HG02623 (cell line): ENCODE measurements at regions not wholly inside any gene's neighbourhood (a gene's known extent, or its start where the extent isn't known, plus 50 kb on each side); places are given as distances from the start of the nearest gene placed in this dataset.

Source experiments
- ATAC-seq: cut with Tn5 transposase; IDR thresholded peaks from one replicate; pipeline ENCODE4 v1.9.1; 2021; ENCODE audit warnings: moderate library complexity; ENCODE audit not compliant: unreplicated experiment

GRCh38 chr3:135898774-135899173 is 66.8 kb upstream of the PPP2R3A start:
- no peak for ATAC-seq

- ATAC-seq, result no peak
Measured at GRCh38 chr3:135905058-135905724, 60.3 kb upstream of the PPP2R3A start.

DNA sequence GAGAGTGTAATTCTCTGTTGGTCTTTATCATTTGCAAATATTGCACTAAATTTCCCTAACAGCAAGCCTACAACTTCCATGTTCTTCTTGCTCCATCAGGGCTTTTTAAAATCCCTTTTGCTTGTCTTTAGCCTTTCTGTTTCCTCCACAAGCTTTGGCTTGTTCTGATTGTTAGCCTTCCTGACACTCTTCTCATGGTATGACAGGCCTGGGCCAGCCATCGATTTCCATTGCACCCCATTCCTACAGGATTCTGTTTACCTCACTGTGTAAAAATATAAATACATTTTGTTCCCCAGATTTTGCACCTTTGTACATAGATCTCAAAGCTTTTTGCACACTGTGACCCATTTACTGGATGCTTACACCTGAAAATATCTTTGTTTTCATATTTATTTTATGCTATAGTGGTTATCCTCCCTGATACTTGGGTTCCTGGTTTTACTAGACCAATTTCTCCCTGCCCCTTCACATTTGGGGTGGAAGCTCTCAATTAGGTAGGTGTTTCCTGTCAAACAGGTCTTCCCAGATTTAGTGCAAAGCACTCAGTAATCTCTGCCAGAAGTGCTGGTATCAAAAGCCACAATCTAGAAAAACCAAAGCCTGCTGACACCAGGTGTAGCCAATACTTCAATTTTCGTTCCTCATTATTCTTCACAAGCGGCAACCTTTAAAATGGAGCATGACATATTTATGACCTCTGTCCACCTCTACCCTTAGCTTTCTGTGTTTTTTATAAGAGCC is 57.9 kb upstream of the PPP2R3A start:
- no peak for ATAC-seq

GRCh38 chr3:135908225-135908624 is 57.3 kb upstream of the PPP2R3A start:
- ATAC-seq, result no peak

GRCh38 chr3:135908737-135909136 is 56.8 kb upstream of the PPP2R3A start:
- no peak for ATAC-seq

DNA sequence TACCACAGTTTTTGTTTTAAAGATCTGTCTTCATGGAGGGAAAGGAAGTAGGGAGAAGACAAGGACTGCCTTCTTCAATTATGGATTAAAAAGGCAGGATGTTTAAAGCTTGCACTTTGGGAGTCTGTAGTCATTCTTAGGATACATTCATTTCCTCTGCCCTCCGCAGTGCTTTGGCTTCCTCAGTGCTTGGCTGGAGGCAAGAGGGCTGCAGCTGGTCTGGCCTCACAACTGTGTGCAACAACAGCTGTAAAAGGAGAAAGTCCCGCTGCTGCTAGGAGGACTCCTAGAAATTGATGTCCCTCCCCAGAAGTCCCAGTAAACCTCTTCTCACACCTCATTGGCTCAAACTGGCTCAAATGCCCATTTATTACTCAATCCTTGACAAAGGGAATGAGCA is 54.4 kb upstream of the PPP2R3A start:
- ATAC-seq, result no peak

GRCh38 chr3:135915206-135915605 is 50.3 kb upstream of the PPP2R3A start:
- no peak for ATAC-seq
